GM23338 (cell line): ENCODE measurements at regions not wholly inside any gene's neighbourhood (a gene's known extent, or its start where the extent isn't known, plus 50 kb on each side); places are given as distances from the start of the nearest gene placed in this dataset.

Experiments
- ATAC-seq: fragments of 200-7000 bp; cut with Tn5 transposase; 3 replicates; pipeline ENCODE4 v1.9.1; 2020
- DNase-seq: peaks from one replicate; pipeline ENCODE4 v3.0.0-alpha.2; 2015; ENCODE audit warnings: low spot score
- H2AFZ ChIP-seq: fragments of 200-600 bp; sonication (generic); 2 replicates; pipeline ENCODE4 v1.8.0; 2016; ENCODE audit warnings: antibody characterized with exemption, mild to moderate bottlenecking, moderate library complexity
- H3F3A ChIP-seq: fragments of 200-600 bp; sonication (generic); replicated peaks from 2 replicates; pipeline ENCODE4 v1.8.0; 2017; ENCODE audit warnings: antibody characterized with exemption, mixed run types, low read depth
- H3K27ac ChIP-seq: fragments of 200-600 bp; sonication (generic); 2 replicates; pipeline ENCODE4 v1.6.1; 2016; ENCODE audit warnings: low read depth
- H3K27me3 ChIP-seq: fragments of 200-600 bp; sonication (generic); 2 replicates; pipeline ENCODE4 v1.8.0; 2016; ENCODE audit warnings: mild to moderate bottlenecking, mixed run types, moderate library complexity; ENCODE audit not compliant: insufficient read depth
- H3K36me3 ChIP-seq: fragments of 200-600 bp; sonication (generic); 2 replicates; pipeline ENCODE4 v1.8.0; 2016; ENCODE audit warnings: mild to moderate bottlenecking; ENCODE audit not compliant: insufficient read depth
- H3K4me1 ChIP-seq: fragments of 200-600 bp; sonication (generic); 2 replicates; pipeline ENCODE4 v1.8.0; 2016; ENCODE audit warnings: mild to moderate bottlenecking, moderate library complexity; ENCODE audit not compliant: insufficient read depth
- H3K4me2 ChIP-seq: fragments of 200-600 bp; sonication (generic); 2 replicates; pipeline ENCODE4 v1.7.1; 2017; ENCODE audit warnings: mixed run types
- H3K4me3 ChIP-seq: fragments of 200-600 bp; sonication (generic); 2 replicates; pipeline ENCODE4 v1.6.1; 2016; ENCODE audit warnings: mixed run types
- H3K79me2 ChIP-seq: fragments of 200-600 bp; sonication (generic); replicated peaks from 2 replicates; pipeline ENCODE4 v1.8.0; 2017; ENCODE audit warnings: mild to moderate bottlenecking; ENCODE audit not compliant: insufficient read depth
- H3K9me2 ChIP-seq: fragments of 200-600 bp; sonication (generic); 2 replicates; pipeline ENCODE4 v1.8.0; 2017; ENCODE audit not compliant: insufficient read depth
- H4K20me1 ChIP-seq: fragments of 200-600 bp; sonication (generic); replicated peaks from 2 replicates; pipeline ENCODE4 v1.8.0; 2017; ENCODE audit warnings: mild to moderate bottlenecking; ENCODE audit not compliant: insufficient read depth
- H3K27ac Mint-ChIP-seq: 2 replicates; pipeline ENCODE4 v1.8.0; 2020; ENCODE audit warnings: inconsistent platforms, mild to moderate bottlenecking, moderate library complexity, mixed read lengths
- H3K27me3 Mint-ChIP-seq: 3 replicates; pipeline ENCODE4 v1.8.0; 2022; ENCODE audit warnings: low read depth, mild to moderate bottlenecking, moderate library complexity, mixed read lengths, inconsistent platforms; ENCODE audit not compliant: insufficient read depth, poor library complexity
- H3K36me3 Mint-ChIP-seq: 3 replicates; pipeline ENCODE4 v1.8.0; 2021; ENCODE audit warnings: low read depth, mild to moderate bottlenecking, inconsistent platforms, moderate library complexity, mixed read lengths
- H3K4me1 Mint-ChIP-seq: 3 replicates; pipeline ENCODE4 v1.8.0; 2020; ENCODE audit warnings: mild to moderate bottlenecking, inconsistent platforms, mixed read lengths
- H3K4me3 Mint-ChIP-seq: 3 replicates; pipeline ENCODE4 v1.8.0; 2021; ENCODE audit warnings: moderate library complexity, mild to moderate bottlenecking, inconsistent platforms, mixed read lengths
- H3K9me3 Mint-ChIP-seq: 3 replicates; pipeline ENCODE4 v1.8.0; 2020; ENCODE audit warnings: moderate library complexity, mild to moderate bottlenecking, inconsistent platforms, mixed read lengths
- CREB1 ChIP-seq: fragments of 250-450 bp; sonication (Bioruptor Pico); IDR thresholded peaks from 2 replicates; pipeline ENCODE4 v1.5.0; 2020; ENCODE audit warnings: low read depth, mild to moderate bottlenecking, moderate library complexity
- CTCF ChIP-seq, 2 experiments: fragments of 200-600 bp in 1 of 2; sonication (generic) in 1 of 2; conservative IDR thresholded peaks; 2 replicates each; pipeline versions ENCODE4 v1.5.1 to v1.6.1; 2016 to 2017; ENCODE audit warnings: antibody characterized with exemption in 2 of 2, low read depth in 2 of 2, mild to moderate bottlenecking in 2 of 2, moderate library complexity in 1 of 2
- EZH2phosphoT487 ChIP-seq: fragments of 200-600 bp; sonication (generic); IDR thresholded peaks from one replicate; pipeline ENCODE4 v1.8.1; 2018; ENCODE audit warnings: antibody characterized with exemption; ENCODE audit not compliant: unreplicated experiment
- JUNB ChIP-seq: IDR thresholded peaks from one replicate; pipeline ENCODE4 v1.6.1; 2016; ENCODE audit warnings: antibody characterized with exemption; ENCODE audit not compliant: unreplicated experiment
- NANOG ChIP-seq: IDR thresholded peaks from 2 replicates; pipeline ENCODE4 v1.6.1; 2016; ENCODE audit warnings: antibody characterized with exemption, borderline replicate concordance
- POLR2AphosphoS5 ChIP-seq: IDR thresholded peaks from 2 replicates; pipeline ENCODE4 v1.6.1; 2016; ENCODE audit warnings: antibody characterized with exemption, low read depth
- STAT1 ChIP-seq: IDR thresholded peaks from one replicate; pipeline ENCODE4 v1.6.1; 2016; ENCODE audit warnings: antibody characterized with exemption; ENCODE audit not compliant: unreplicated experiment
- ZNF114 ChIP-seq: fragments of 250-450 bp; sonication (Bioruptor Pico); IDR thresholded peaks from 2 replicates; pipeline ENCODE4 v1.5.0; 2020; ENCODE audit warnings: mild to moderate bottlenecking, moderate library complexity
- ZNF331 ChIP-seq: fragments of 250-450 bp; sonication (Bioruptor Pico); IDR thresholded peaks from 2 replicates; pipeline ENCODE4 v1.5.0; 2020; ENCODE audit warnings: low read depth, mild to moderate bottlenecking, moderate library complexity
- ZNF462 ChIP-seq: fragments of 250-450 bp; sonication (Bioruptor Pico); IDR thresholded peaks from 2 replicates; pipeline ENCODE4 v1.5.0; 2020; ENCODE audit warnings: mild to moderate bottlenecking, moderate library complexity
- TF ChIP-seq, protein P1 (sequence below): IDR thresholded peaks from one replicate; pipeline ENCODE4 v1.6.1; 2018; ENCODE audit warnings: antibody characterized with exemption; ENCODE audit not compliant: unreplicated experiment
- TF ChIP-seq, protein P2 (sequence below): IDR thresholded peaks from 2 replicates; pipeline ENCODE4 v1.6.1; 2016; ENCODE audit warnings: antibody characterized with exemption

DNA sequence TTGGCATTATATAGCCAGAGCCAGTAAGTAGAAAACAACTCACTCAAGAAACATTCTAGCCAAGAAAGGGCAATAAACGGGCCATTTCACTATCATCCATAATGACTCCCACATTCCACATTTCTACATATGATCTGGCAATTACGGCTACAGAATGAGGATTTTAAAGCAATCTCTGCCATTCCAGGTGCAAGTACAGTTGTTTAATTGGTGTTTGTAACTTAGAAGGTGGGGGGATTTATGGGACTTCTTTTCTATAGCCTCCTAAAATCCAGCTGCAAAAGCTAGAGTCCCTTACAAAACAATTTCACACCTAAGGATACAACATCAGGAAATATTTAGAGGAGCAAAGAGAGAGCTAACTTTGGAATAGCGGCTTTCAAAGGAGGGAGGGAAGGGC, 295.4 kb upstream of the RORA start (continued):
- TF ChIP-seq ZNF462 = no peak
- TF ChIP-seq ZNF114 (CRISPR knock-in tag) = no peak
- no peak for TF ChIP-seq NANOG

DNA sequence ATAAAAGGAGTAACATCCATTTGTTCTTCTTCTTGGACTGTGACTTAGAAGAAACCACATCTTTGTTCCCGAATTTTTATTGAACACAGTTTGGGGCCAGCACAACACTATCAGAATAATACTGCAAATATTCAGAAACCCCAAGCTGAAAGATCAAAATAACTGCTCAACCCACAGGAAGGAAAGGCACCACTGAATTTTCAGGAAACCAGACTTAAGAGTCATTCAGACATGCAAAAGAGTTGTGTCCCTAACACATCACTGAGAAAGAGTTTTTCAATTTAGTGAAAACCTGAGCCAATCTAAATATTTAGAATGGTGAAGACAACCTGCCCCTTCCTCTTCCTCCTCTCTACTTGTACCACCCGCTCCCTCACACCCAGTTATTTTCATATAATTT, 295.0 kb upstream of the RORA start:
- ATAC-seq = no peak
- peaks cover 19% of the 10 kb centered on the region for H3K4me1 ChIP-seq
- Mint-ChIP-seq H3K36me3 (no peaks in the 10 kb centered on the region), H3K9me3 (no peaks in the 10 kb centered on the region), H3K4me1 (peaks cover 23% of the 10 kb centered on the region), H3K27me3 (peaks cover 7% of the 10 kb centered on the region), H3K27ac (no peak overlapping the region), H3K4me3 (no peak overlapping the region)
- H3K79me2 ChIP-seq = no peaks in the 10 kb centered on the region
- H3K4me2 ChIP-seq = no peak overlapping the region
- H2AFZ ChIP-seq = no peak overlapping the region
- no peak overlapping the region for H3K27ac ChIP-seq
- H4K20me1 ChIP-seq = no peaks in the 10 kb centered on the region
- no peaks in the 10 kb centered on the region for H3K27me3 ChIP-seq
- no peak overlapping the region for H3K4me3 ChIP-seq
- DNase-seq = no peak
- no peaks in the 10 kb centered on the region for H3K36me3 ChIP-seq
- no peaks in the 10 kb centered on the region for H3F3A ChIP-seq
- H3K9me2 ChIP-seq = no peaks in the 10 kb centered on the region
- TF ChIP-seq NANOG = no peak
- TF ChIP-seq EZH2phosphoT487 = no peak
- TF ChIP-seq JUNB = no peak
- TF ChIP-seq ZNF331 (CRISPR knock-in tag) = no peak
- TF ChIP-seq STAT1 = no peak
- TF ChIP-seq CTCF (conservative IDR thresholded peaks at IDR 0.05; ENCODE audit: low read depth in 2 of 2) = no peak
- no peak for TF ChIP-seq POLR2AphosphoS5
- TF ChIP-seq, protein P1, sequence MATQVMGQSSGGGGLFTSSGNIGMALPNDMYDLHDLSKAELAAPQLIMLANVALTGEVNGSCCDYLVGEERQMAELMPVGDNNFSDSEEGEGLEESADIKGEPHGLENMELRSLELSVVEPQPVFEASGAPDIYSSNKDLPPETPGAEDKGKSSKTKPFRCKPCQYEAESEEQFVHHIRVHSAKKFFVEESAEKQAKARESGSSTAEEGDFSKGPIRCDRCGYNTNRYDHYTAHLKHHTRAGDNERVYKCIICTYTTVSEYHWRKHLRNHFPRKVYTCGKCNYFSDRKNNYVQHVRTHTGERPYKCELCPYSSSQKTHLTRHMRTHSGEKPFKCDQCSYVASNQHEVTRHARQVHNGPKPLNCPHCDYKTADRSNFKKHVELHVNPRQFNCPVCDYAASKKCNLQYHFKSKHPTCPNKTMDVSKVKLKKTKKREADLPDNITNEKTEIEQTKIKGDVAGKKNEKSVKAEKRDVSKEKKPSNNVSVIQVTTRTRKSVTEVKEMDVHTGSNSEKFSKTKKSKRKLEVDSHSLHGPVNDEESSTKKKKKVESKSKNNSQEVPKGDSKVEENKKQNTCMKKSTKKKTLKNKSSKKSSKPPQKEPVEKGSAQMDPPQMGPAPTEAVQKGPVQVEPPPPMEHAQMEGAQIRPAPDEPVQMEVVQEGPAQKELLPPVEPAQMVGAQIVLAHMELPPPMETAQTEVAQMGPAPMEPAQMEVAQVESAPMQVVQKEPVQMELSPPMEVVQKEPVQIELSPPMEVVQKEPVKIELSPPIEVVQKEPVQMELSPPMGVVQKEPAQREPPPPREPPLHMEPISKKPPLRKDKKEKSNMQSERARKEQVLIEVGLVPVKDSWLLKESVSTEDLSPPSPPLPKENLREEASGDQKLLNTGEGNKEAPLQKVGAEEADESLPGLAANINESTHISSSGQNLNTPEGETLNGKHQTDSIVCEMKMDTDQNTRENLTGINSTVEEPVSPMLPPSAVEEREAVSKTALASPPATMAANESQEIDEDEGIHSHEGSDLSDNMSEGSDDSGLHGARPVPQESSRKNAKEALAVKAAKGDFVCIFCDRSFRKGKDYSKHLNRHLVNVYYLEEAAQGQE = no peak
- no peak for TF ChIP-seq CREB1 (CRISPR knock-in tag)
- TF ChIP-seq, protein P2, sequence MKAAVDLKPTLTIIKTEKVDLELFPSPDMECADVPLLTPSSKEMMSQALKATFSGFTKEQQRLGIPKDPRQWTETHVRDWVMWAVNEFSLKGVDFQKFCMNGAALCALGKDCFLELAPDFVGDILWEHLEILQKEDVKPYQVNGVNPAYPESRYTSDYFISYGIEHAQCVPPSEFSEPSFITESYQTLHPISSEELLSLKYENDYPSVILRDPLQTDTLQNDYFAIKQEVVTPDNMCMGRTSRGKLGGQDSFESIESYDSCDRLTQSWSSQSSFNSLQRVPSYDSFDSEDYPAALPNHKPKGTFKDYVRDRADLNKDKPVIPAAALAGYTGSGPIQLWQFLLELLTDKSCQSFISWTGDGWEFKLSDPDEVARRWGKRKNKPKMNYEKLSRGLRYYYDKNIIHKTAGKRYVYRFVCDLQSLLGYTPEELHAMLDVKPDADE = no peak
- TF ChIP-seq ZNF114 (CRISPR knock-in tag) = no peak
